HepG2 (cell line): ENCODE measurements at regions not wholly inside any gene's neighbourhood (a gene's known extent, or its start where the extent isn't known, plus 50 kb on each side); places are given as distances from the start of the nearest gene placed in this dataset.
"Not testable (repeated sequence)": the region's sequence is repeated elsewhere in the genome, so short reads cannot be mapped to it uniquely, and the experiment has no call there.

Experiments
- ATF1 ChIP-seq: IDR thresholded peaks from 2 replicates; pipeline ENCODE4 v1.6.1; 2016; ENCODE audit warnings: mild to moderate bottlenecking, control low read depth
- EZH2 ChIP-seq: conservative IDR thresholded peaks from 2 replicates; pipeline ENCODE4 v1.6.1; 2012; ENCODE audit warnings: mild to moderate bottlenecking, low read depth, low read length, moderate library complexity
- NBN ChIP-seq: fragments of 450-650 bp; conservative IDR thresholded peaks from 2 replicates; pipeline ENCODE4 v1.6.1; 2017
- THAP7 ChIP-seq: sonication (generic); formaldehyde crosslinking; IDR thresholded peaks from 2 replicates; pipeline ENCODE4 v1.8.1; 2023; ENCODE audit warnings: mild to moderate bottlenecking, missing genetic modification reagents

- TF ChIP-seq THAP7 (CRISPR knock-in tag); NBN; ATF1 (CRISPR knock-in tag); EZH2: not testable (repeated sequence)
Observed at GRCh38 chr2:111420074-111420473, 299.4 kb downstream of the BCL2L11 start.
